ENCODE measurements at regions not wholly inside any gene's neighbourhood (a gene's known extent, or its start where the extent isn't known, plus 50 kb on each side); places are given as distances from the start of the nearest gene placed in this dataset.

DNA sequence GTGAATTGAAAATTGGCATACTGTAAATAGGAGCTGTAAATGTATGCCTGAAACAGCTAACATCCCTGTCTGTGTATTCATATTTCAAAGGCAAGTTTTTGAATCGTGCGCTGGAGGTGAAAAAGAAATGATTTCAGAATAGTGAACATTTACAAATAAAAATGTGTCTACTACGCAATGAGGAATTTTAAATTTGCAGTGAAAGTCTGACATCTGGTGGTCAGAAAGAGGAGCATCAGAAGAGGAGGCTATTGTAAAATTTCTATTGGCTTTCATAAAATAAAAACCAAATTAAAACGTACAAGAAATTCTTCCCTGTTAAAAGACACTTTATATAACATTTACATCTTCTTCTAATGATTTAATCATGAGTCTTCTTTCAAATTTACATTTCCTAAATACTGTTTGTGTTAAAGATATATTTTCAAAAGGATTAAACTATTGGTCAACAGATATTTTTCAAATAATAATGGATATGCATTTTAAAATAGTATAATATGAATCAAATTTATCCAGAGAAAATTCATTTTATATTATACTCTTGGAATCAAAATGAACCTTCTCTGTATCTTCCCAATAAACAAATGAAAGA lies 113.7 kb upstream of the RRP15 start:
- POLR2A ChIA-PET, result no interaction called here
- CTCF ChIA-PET (ENCODE audit: unreplicated experiment), result no interaction called here

GRCh38 chr1:218182455-218182854 lies 102.6 kb upstream of the RRP15 start:
- ChIA-PET CTCF (ENCODE audit: unreplicated experiment) (no interaction called here), POLR2A (interaction anchor here (0.5 kb wide), 1 partner anchor 596 kb away, joined by 5 read pairs; no protein-coding TSS in a partner anchor)
- no TSS peak for BruUV-seq (replicated peaks)
- intact Hi-C loops (cut with micrococcal nuclease; ENCODE audit: unreplicated experiment), result no loop called here
- Histone ChIP-seq H4K20me1 (ENCODE audit: insufficient read depth, low read length) (no peaks in the 10 kb centered on the region), H3K36me3 (ENCODE audit: insufficient read depth, low read length) (no peaks in the 10 kb centered on the region), H3K27ac (ENCODE audit: low read depth, low read length, poor library complexity, severe bottlenecking) (no peak overlapping the region), H3K79me2 (ENCODE audit: insufficient read depth, low read depth, low read length) (no peaks in the 10 kb centered on the region), H3K4me1 (ENCODE audit: insufficient read depth, low read length, poor library complexity, severe bottlenecking) (no peaks in the 10 kb centered on the region), H2AFZ (ENCODE audit: low read length) (no peak overlapping the region; the same call in 1 of the 2 replicates), H3K4me3 (ENCODE audit: low read depth, low read length, poor library complexity, severe bottlenecking) (no peak overlapping the region), H3K4me2 (ENCODE audit: low read length) (no peak overlapping the region), H3K9me3 (ENCODE audit: low read length) (no peaks in the 10 kb centered on the region), H3K9me2 (ENCODE audit: insufficient read depth, low read length) (no peaks in the 10 kb centered on the region)
- no peak for DNase-seq (ENCODE audit: low spot score)
- TF ChIP-seq, protein P1, sequence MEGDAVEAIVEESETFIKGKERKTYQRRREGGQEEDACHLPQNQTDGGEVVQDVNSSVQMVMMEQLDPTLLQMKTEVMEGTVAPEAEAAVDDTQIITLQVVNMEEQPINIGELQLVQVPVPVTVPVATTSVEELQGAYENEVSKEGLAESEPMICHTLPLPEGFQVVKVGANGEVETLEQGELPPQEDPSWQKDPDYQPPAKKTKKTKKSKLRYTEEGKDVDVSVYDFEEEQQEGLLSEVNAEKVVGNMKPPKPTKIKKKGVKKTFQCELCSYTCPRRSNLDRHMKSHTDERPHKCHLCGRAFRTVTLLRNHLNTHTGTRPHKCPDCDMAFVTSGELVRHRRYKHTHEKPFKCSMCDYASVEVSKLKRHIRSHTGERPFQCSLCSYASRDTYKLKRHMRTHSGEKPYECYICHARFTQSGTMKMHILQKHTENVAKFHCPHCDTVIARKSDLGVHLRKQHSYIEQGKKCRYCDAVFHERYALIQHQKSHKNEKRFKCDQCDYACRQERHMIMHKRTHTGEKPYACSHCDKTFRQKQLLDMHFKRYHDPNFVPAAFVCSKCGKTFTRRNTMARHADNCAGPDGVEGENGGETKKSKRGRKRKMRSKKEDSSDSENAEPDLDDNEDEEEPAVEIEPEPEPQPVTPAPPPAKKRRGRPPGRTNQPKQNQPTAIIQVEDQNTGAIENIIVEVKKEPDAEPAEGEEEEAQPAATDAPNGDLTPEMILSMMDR (conservative IDR thresholded peaks at IDR 0.05; ENCODE audit: low read length), result no peak
- TF ChIP-seq EZH2phosphoT487 (IDR thresholded peaks at IDR 0.05; ENCODE audit: borderline replicate concordance, low read depth, low read length), result no peak

More for the DNA sequence above, 113.7 kb upstream of the RRP15 start:
- no peak overlapping the region for H3K4me3 ChIP-seq (ENCODE audit: low read depth, low read length, poor library complexity, severe bottlenecking)
- no peak for TF ChIP-seq EZH2phosphoT487 (IDR thresholded peaks at IDR 0.05; ENCODE audit: borderline replicate concordance, low read depth, low read length)
- TF ChIP-seq, protein P1 (conservative IDR thresholded peaks at IDR 0.05; ENCODE audit: low read length), result peak; percentile 95
- H3K79me2 ChIP-seq (ENCODE audit: insufficient read depth, low read depth, low read length), result no peaks in the 10 kb centered on the region
- peak; percentile 51 for DNase-seq (ENCODE audit: low spot score)
- peak overlapping the region; percentile 48; the same call in 1 of the 2 replicates for H2AFZ ChIP-seq (ENCODE audit: low read length)
- intact Hi-C loops (cut with micrococcal nuclease; ENCODE audit: unreplicated experiment), result no loop called here
- peaks cover 4% of the 10 kb centered on the region for H3K4me1 ChIP-seq (ENCODE audit: insufficient read depth, low read length, poor library complexity, severe bottlenecking)
- H3K9me2 ChIP-seq (ENCODE audit: insufficient read depth, low read length), result no peaks in the 10 kb centered on the region
- H3K36me3 ChIP-seq (ENCODE audit: insufficient read depth, low read length), result no peaks in the 10 kb centered on the region
- H3K4me2 ChIP-seq (ENCODE audit: low read length), result no peak overlapping the region
- no peaks in the 10 kb centered on the region for H4K20me1 ChIP-seq (ENCODE audit: insufficient read depth, low read length)
- H3K9me3 ChIP-seq (ENCODE audit: low read length), result no peaks in the 10 kb centered on the region
- no TSS peak for BruUV-seq (replicated peaks)
- no peak overlapping the region for H3K27ac ChIP-seq (ENCODE audit: low read depth, low read length, poor library complexity, severe bottlenecking)

GRCh38 chr1:218200979-218201378 lies 84.1 kb upstream of the RRP15 start:
- Histone ChIP-seq H2AFZ (ENCODE audit: low read length) (no peak overlapping the region), H3K79me2 (ENCODE audit: insufficient read depth, low read depth, low read length) (no peaks in the 10 kb centered on the region), H3K4me3 (ENCODE audit: low read depth, low read length, poor library complexity, severe bottlenecking) (no peak overlapping the region), H3K9me3 (ENCODE audit: low read length) (no peaks in the 10 kb centered on the region), H3K4me1 (ENCODE audit: insufficient read depth, low read length, poor library complexity, severe bottlenecking) (no peaks in the 10 kb centered on the region), H4K20me1 (ENCODE audit: insufficient read depth, low read length) (no peaks in the 10 kb centered on the region), H3K36me3 (ENCODE audit: insufficient read depth, low read length) (no peaks in the 10 kb centered on the region), H3K9me2 (ENCODE audit: insufficient read depth, low read length) (no peaks in the 10 kb centered on the region), H3K4me2 (ENCODE audit: low read length) (no peak overlapping the region), H3K27ac (ENCODE audit: low read depth, low read length, poor library complexity, severe bottlenecking) (no peak overlapping the region)
- ChIA-PET POLR2A (no interaction called here), CTCF (ENCODE audit: unreplicated experiment) (no interaction called here)
- intact Hi-C loops (cut with micrococcal nuclease; ENCODE audit: unreplicated experiment), result no loop called here
- BruUV-seq (replicated peaks), result no TSS peak
- TF ChIP-seq, protein P1 (conservative IDR thresholded peaks at IDR 0.05; ENCODE audit: low read length), result no peak
- DNase-seq (ENCODE audit: low spot score), result no peak
